Suprapubic skin (tissue), 4 donors: ENCODE measurements at regions not wholly inside any gene's neighbourhood (a gene's known extent, or its start where the extent isn't known, plus 50 kb on each side); places are given as distances from the start of the nearest gene placed in this dataset.

Experiments used
- CTCF ChIP-seq, 2 donors: fragments of 200-600 bp in 1 of 2; fragments of 450-650 bp in 1 of 2; sonication (generic) in 1 of 2; IDR thresholded peaks; one replicate each; pipeline ENCODE4 v1.5.1; 2016 to 2019; ENCODE audit warnings: antibody characterized with exemption in 2 of 2, mild to moderate bottlenecking in 1 of 2, moderate library complexity in 1 of 2
- EP300 ChIP-seq: sonication (generic); formaldehyde crosslinking; IDR thresholded peaks from one replicate; pipeline ENCODE4 v1.6.1; 2017; ENCODE audit warnings: antibody characterized with exemption
- POLR2A ChIP-seq, 2 donors: fragments of 450-650 bp; IDR thresholded peaks; one replicate each; pipeline ENCODE4 v1.6.1; 2017; ENCODE audit warnings: antibody characterized with exemption in 2 of 2, mild to moderate bottlenecking in 2 of 2, moderate library complexity in 2 of 2
- POLR2AphosphoS5 ChIP-seq, 3 donors: sonication (generic); formaldehyde crosslinking; IDR thresholded peaks; one replicate each; pipeline ENCODE4 v1.6.1; 2017; ENCODE audit warnings: antibody characterized with exemption in 3 of 3

- no peak for TF ChIP-seq CTCF (IDR thresholded peaks at IDR 0.05)
- TF ChIP-seq POLR2AphosphoS5 (IDR thresholded peaks at IDR 0.05), result no peak
- TF ChIP-seq EP300, result no peak
- TF ChIP-seq POLR2A (IDR thresholded peaks at IDR 0.05), result no peak
These were observed 267.5 kb downstream of the VGLL3 start for GRCh38 chr3:86723433-86723832.
